ENCODE measurements at regions not wholly inside any gene's neighbourhood (a gene's known extent, or its start where the extent isn't known, plus 50 kb on each side); places are given as distances from the start of the nearest gene placed in this dataset.
"Not testable (repeated sequence)": the region's sequence is repeated elsewhere in the genome, so short reads cannot be mapped to it uniquely, and the experiment has no call there.

GRCh38 chr9:102445906-102446305, 549.2 kb upstream of the CYLC2 start:
- CTCF ChIA-PET = no interaction called here
- no peaks in the 10 kb centered on the region for H3K9me3 ChIP-seq (ENCODE audit: low read length)

GRCh38 chr9:102445181-102445747, 549.9 kb upstream of the CYLC2 start:
- no peaks in the 10 kb centered on the region for H3K4me1 Mint-ChIP-seq
- no peaks in the 10 kb centered on the region for H3K36me3 ChIP-seq (ENCODE audit: insufficient read depth, low read length)
- no peaks in the 10 kb centered on the region for H3K27me3 ChIP-seq (ENCODE audit: insufficient read depth, low read length, poor library complexity, severe bottlenecking)
- no peak for DNase-seq
- H3K9me3 ChIP-seq (ENCODE audit: low read length) = no peaks in the 10 kb centered on the region
- no peak overlapping the region for H3K4me3 Mint-ChIP-seq
- H3K9me3 Mint-ChIP-seq = peaks cover 7 to 37% (median 10%) of the 10 kb centered on the region in 5 donors
- CTCF ChIA-PET = no interaction called here
- POLR2A ChIA-PET = no interaction called here
- no peak overlapping the region for H3K27ac Mint-ChIP-seq
- no peaks in the 10 kb centered on the region for H3K4me1 ChIP-seq (ENCODE audit: insufficient read depth, low read length)
- no peak overlapping the region for H3K4me3 ChIP-seq (ENCODE audit: low read length)
- H3K36me3 Mint-ChIP-seq = no peaks in the 10 kb centered on the region
- no peak overlapping the region for H3K27ac ChIP-seq (ENCODE audit: low read depth, low read length)
- no peaks in the 10 kb centered on the region for H3K27me3 Mint-ChIP-seq

More at GRCh38 chr9:102445906-102446305, 549.2 kb upstream of the CYLC2 start:
- H3K4me3 Mint-ChIP-seq = no peak overlapping the region
- H3K27ac Mint-ChIP-seq = no peak overlapping the region
- H3K27me3 Mint-ChIP-seq = no peaks in the 10 kb centered on the region
- Histone ChIP-seq H3K27ac (ENCODE audit: low read depth, low read length) (no peak overlapping the region), H3K4me1 (ENCODE audit: insufficient read depth, low read length) (no peaks in the 10 kb centered on the region), H3K27me3 (ENCODE audit: insufficient read depth, low read length, poor library complexity, severe bottlenecking) (no peaks in the 10 kb centered on the region), H3K36me3 (ENCODE audit: insufficient read depth, low read length) (no peaks in the 10 kb centered on the region), H3K4me3 (ENCODE audit: low read length) (no peak overlapping the region)
- H3K4me1 Mint-ChIP-seq = no peaks in the 10 kb centered on the region
- POLR2A ChIA-PET = no interaction called here
- H3K36me3 Mint-ChIP-seq = no peaks in the 10 kb centered on the region
- H3K9me3 Mint-ChIP-seq = peaks cover 7 to 39% (median 10%) of the 10 kb centered on the region in 5 donors
- DNase-seq = no peak

- no peak for DNase-seq
- ChIA-PET CTCF (no interaction called here), POLR2A (no interaction called here)
- H3K4me3 Mint-ChIP-seq = no peak overlapping the region
- no peaks in the 10 kb centered on the region for H3K36me3 Mint-ChIP-seq
- H3K27me3 Mint-ChIP-seq = no peaks in the 10 kb centered on the region
- H3K36me3 ChIP-seq (ENCODE audit: insufficient read depth, low read length) = no peaks in the 10 kb centered on the region
- no peak overlapping the region for H3K27ac ChIP-seq (ENCODE audit: low read depth, low read length)
- no peak overlapping the region for H3K4me3 ChIP-seq (ENCODE audit: low read length)
- H3K9me3 Mint-ChIP-seq = peaks cover 0 to 35% (median 4%) of the 10 kb centered on the region in 5 donors
- no peaks in the 10 kb centered on the region for H3K4me1 ChIP-seq (ENCODE audit: insufficient read depth, low read length)
- no peak overlapping the region for H3K27ac Mint-ChIP-seq
- H3K9me3 ChIP-seq (ENCODE audit: low read length) = no peaks in the 10 kb centered on the region
- no peaks in the 10 kb centered on the region for H3K4me1 Mint-ChIP-seq
- H3K27me3 ChIP-seq (ENCODE audit: insufficient read depth, low read length, poor library complexity, severe bottlenecking) = no peaks in the 10 kb centered on the region
Observed at GRCh38 chr9:102439583-102439982, 555.5 kb upstream of the CYLC2 start.

- POLR2A ChIA-PET; H3K27me3 Mint-ChIP-seq; H3K27ac ChIP-seq (ENCODE audit: low read depth, low read length); H3K36me3 ChIP-seq (ENCODE audit: insufficient read depth, low read length); DNase-seq; H3K27ac Mint-ChIP-seq; H3K4me1 ChIP-seq (ENCODE audit: insufficient read depth, low read length); H3K4me1 Mint-ChIP-seq; H3K4me3 Mint-ChIP-seq; CTCF ChIA-PET; H3K4me3 ChIP-seq (ENCODE audit: low read length); H3K27me3 ChIP-seq (ENCODE audit: insufficient read depth, low read length, poor library complexity, severe bottlenecking); H3K9me3 ChIP-seq (ENCODE audit: low read length); H3K36me3 Mint-ChIP-seq: not testable (repeated sequence)
- peaks cover 0 to 32% (median 4%) of the 10 kb centered on the region in 5 donors for H3K9me3 Mint-ChIP-seq
Observed at GRCh38 chr9:102436599-102436998, 558.5 kb upstream of the CYLC2 start.

GRCh38 chr9:102435427-102435826, 559.7 kb upstream of the CYLC2 start:
- Histone ChIP-seq H3K36me3 (ENCODE audit: insufficient read depth, low read length) (no peaks in the 10 kb centered on the region), H3K4me3 (ENCODE audit: low read length) (no peak overlapping the region), H3K27me3 (ENCODE audit: insufficient read depth, low read length, poor library complexity, severe bottlenecking) (no peaks in the 10 kb centered on the region), H3K9me3 (ENCODE audit: low read length) (no peaks in the 10 kb centered on the region), H3K4me1 (ENCODE audit: insufficient read depth, low read length) (no peaks in the 10 kb centered on the region), H3K27ac (ENCODE audit: low read depth, low read length) (no peak overlapping the region)
- DNase-seq = no peak
- Mint-ChIP-seq H3K4me1 (no peaks in the 10 kb centered on the region), H3K27me3 (no peaks in the 10 kb centered on the region), H3K27ac (no peak overlapping the region), H3K4me3 (no peak overlapping the region), H3K36me3 (no peaks in the 10 kb centered on the region), H3K9me3 (peaks cover 0 to 25% (median 4%) of the 10 kb centered on the region in 5 donors)
- ChIA-PET POLR2A (no interaction called here), CTCF (no interaction called here)

GRCh38 chr9:102434545-102434944, 560.6 kb upstream of the CYLC2 start:
- Histone ChIP-seq H3K9me3 (ENCODE audit: low read length) (no peaks in the 10 kb centered on the region), H3K4me3 (ENCODE audit: low read length) (no peak overlapping the region), H3K36me3 (ENCODE audit: insufficient read depth, low read length) (no peaks in the 10 kb centered on the region), H3K27me3 (ENCODE audit: insufficient read depth, low read length, poor library complexity, severe bottlenecking) (no peaks in the 10 kb centered on the region), H3K27ac (ENCODE audit: low read depth, low read length) (no peak overlapping the region), H3K4me1 (ENCODE audit: insufficient read depth, low read length) (no peaks in the 10 kb centered on the region)
- H3K36me3 Mint-ChIP-seq = no peaks in the 10 kb centered on the region
- H3K9me3 Mint-ChIP-seq = peaks cover 0 to 25% (median 4%) of the 10 kb centered on the region in 5 donors
- no peaks in the 10 kb centered on the region for H3K4me1 Mint-ChIP-seq
- no peak for DNase-seq
- H3K4me3 Mint-ChIP-seq = no peak overlapping the region
- H3K27me3 Mint-ChIP-seq = no peaks in the 10 kb centered on the region
- ChIA-PET POLR2A (no interaction called here), CTCF (no interaction called here)
- no peak overlapping the region for H3K27ac Mint-ChIP-seq

GRCh38 chr9:102428305-102428704, 566.8 kb upstream of the CYLC2 start:
- Histone ChIP-seq H3K27me3 (ENCODE audit: insufficient read depth, low read length, poor library complexity, severe bottlenecking) (no peaks in the 10 kb centered on the region), H3K36me3 (ENCODE audit: insufficient read depth, low read length) (no peaks in the 10 kb centered on the region), H3K4me1 (ENCODE audit: insufficient read depth, low read length) (no peaks in the 10 kb centered on the region), H3K27ac (ENCODE audit: low read depth, low read length) (no peak overlapping the region), H3K4me3 (ENCODE audit: low read length) (no peak overlapping the region), H3K9me3 (ENCODE audit: low read length) (no peaks in the 10 kb centered on the region)
- H3K4me3 Mint-ChIP-seq = no peak overlapping the region
- DNase-seq = no peak
- peaks cover 0 to 8% (median 5%) of the 10 kb centered on the region in 5 donors for H3K9me3 Mint-ChIP-seq
- no peaks in the 10 kb centered on the region for H3K27me3 Mint-ChIP-seq
- POLR2A ChIA-PET = no interaction called here
- no peak overlapping the region for H3K27ac Mint-ChIP-seq
- CTCF ChIA-PET = no interaction called here
- no peaks in the 10 kb centered on the region for H3K36me3 Mint-ChIP-seq
- no peaks in the 10 kb centered on the region for H3K4me1 Mint-ChIP-seq

GRCh38 chr9:102416251-102416650, 578.9 kb upstream of the CYLC2 start:
- peaks cover 19 to 35% (median 23%) of the 10 kb centered on the region in 5 donors for H3K9me3 Mint-ChIP-seq
- H3K36me3 Mint-ChIP-seq; H3K27ac ChIP-seq (ENCODE audit: low read depth, low read length); H3K9me3 ChIP-seq (ENCODE audit: low read length); DNase-seq; H3K4me3 ChIP-seq (ENCODE audit: low read length); CTCF ChIA-PET; H3K27me3 Mint-ChIP-seq; H3K4me3 Mint-ChIP-seq; POLR2A ChIA-PET; H3K4me1 ChIP-seq (ENCODE audit: insufficient read depth, low read length); H3K36me3 ChIP-seq (ENCODE audit: insufficient read depth, low read length); H3K4me1 Mint-ChIP-seq; H3K27ac Mint-ChIP-seq; H3K27me3 ChIP-seq (ENCODE audit: insufficient read depth, low read length, poor library complexity, severe bottlenecking): not testable (repeated sequence)

All from CD8-positive, alpha-beta memory T cell (primary cell).